ENCODE measurements at regions not wholly inside any gene's neighbourhood (a gene's known extent, or its start where the extent isn't known, plus 50 kb on each side); places are given as distances from the start of the nearest gene placed in this dataset.

DNA sequence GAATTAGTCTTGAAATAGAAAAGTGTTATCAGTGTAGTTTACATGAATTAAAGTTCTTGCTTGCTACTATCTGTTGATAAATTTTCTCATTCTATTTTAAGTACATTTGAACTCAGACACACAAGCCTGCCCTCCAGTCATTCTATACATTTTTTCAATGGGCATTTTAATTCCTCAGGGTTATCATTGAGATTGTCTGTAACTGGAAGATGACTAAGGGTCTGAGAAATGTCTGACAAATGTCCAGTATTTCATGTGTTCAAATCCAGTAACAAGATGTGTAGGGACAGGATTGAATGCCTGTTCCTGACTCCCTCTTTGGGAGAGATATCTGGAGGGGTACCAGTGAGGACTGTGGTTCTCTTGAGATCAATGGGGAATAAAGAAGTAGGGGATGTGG, 223.9 kb upstream of the ADAMTSL1 start:
- Histone ChIP-seq H3K4me3 (no peak overlapping the region), H3K4me1 (no peaks in the 10 kb centered on the region), H3K27me3 (no peaks in the 10 kb centered on the region), H3K9me3 (no peaks in the 10 kb centered on the region), H3K27ac (no peak overlapping the region), H3K36me3 (no peaks in the 10 kb centered on the region)
- DNase-seq (no peak), ATAC-seq (no peak)
- TF ChIP-seq, protein P1, sequence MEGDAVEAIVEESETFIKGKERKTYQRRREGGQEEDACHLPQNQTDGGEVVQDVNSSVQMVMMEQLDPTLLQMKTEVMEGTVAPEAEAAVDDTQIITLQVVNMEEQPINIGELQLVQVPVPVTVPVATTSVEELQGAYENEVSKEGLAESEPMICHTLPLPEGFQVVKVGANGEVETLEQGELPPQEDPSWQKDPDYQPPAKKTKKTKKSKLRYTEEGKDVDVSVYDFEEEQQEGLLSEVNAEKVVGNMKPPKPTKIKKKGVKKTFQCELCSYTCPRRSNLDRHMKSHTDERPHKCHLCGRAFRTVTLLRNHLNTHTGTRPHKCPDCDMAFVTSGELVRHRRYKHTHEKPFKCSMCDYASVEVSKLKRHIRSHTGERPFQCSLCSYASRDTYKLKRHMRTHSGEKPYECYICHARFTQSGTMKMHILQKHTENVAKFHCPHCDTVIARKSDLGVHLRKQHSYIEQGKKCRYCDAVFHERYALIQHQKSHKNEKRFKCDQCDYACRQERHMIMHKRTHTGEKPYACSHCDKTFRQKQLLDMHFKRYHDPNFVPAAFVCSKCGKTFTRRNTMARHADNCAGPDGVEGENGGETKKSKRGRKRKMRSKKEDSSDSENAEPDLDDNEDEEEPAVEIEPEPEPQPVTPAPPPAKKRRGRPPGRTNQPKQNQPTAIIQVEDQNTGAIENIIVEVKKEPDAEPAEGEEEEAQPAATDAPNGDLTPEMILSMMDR (IDR thresholded peaks at IDR 0.05): no peak
- intact Hi-C loops (cut with DNase I): loop anchor here in 1 of 2 donors (10.0 kb wide), 1 partner anchor 195 kb away; no protein-coding TSS in a partner anchor

DNA sequence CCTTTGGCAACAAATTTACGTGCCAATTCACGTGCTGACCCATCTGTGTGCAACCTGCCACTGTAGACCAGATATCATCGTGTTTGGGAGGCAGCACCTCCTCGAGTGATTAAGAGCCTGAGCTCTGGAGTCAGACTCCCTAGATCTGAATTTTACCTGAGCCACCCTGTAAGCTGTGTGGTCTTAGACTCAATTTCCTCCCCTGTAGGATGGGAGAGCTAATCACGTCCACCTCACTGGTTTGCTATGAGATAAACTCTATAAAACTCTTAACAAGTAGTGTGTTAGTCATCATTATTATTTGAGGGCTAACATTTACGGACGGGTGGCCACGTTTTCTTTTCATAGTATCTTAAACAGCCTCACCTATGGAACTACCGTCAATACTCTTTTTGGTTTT, 220.0 kb upstream of the ADAMTSL1 start:
- TF ChIP-seq, protein P1 (IDR thresholded peaks at IDR 0.05): no peak
- H3K27ac ChIP-seq: no peak overlapping the region
- intact Hi-C loops (cut with DNase I): loop anchor here in 1 of 2 donors (10.0 kb wide), 1 partner anchor 191 kb away; no protein-coding TSS in a partner anchor
- no peak for DNase-seq
- no peaks in the 10 kb centered on the region for H3K36me3 ChIP-seq
- H3K27me3 ChIP-seq: peaks cover 0 to 4% of the 10 kb centered on the region in 2 donors
- ATAC-seq: no peak
- no peaks in the 10 kb centered on the region for H3K9me3 ChIP-seq
- H3K4me1 ChIP-seq: no peaks in the 10 kb centered on the region
- no peak overlapping the region for H3K4me3 ChIP-seq

DNA sequence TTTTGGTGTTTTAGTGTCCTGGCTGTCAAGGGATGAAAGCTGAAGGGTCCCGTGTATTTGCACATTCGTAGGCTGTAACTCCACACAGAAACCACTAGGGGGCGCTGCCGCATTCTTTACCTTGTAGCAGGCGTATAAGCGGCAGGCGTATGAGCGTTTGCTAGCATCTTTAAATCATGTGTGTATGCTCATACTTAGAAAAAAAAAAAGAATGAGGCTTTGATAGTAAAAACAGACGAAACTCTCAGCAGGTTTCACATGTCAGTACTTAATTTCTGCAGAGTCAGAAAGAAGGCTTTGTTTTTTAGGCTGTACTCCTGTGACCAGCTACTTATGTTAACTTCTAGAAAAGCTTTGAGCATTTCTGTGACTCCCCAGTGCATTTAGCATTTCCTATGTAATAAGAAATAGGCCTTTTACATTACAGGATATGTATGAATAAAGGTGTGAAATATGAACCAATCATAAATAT, 218.8 kb upstream of the ADAMTSL1 start:
- ATAC-seq: peak; percentile 95

DNA sequence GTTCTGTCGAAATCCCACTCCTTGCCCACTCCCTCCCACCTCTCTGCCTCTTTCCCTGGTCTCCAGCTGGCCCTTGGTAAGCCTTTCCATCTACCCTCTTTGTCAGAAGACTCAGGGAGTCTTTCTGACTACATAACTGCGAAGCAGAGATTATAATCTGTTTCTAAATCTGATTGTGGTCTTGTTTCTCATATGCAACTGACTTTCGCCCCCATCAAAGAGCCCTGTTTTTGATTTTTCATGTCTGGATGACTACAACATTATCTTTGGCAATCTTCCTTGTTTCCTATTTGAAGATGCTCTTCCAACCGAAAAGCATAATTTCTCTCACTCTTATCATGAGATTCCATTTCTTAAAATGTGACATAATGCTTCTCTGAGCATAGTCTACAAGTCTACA, 218.2 kb upstream of the ADAMTSL1 start:
- Histone ChIP-seq H3K9me3 (no peaks in the 10 kb centered on the region), H3K27ac (no peak overlapping the region), H3K4me1 (no peaks in the 10 kb centered on the region), H3K27me3 (peaks cover 0 to 4% of the 10 kb centered on the region in 2 donors), H3K4me3 (no peak overlapping the region), H3K36me3 (no peaks in the 10 kb centered on the region)
- intact Hi-C loops (cut with DNase I): loop anchor here in 1 of 2 donors (5.0 to 10.0 kb wide), 2 partner anchors 189 to 772 kb away; no protein-coding TSS in a partner anchor
- no peak for DNase-seq
- TF ChIP-seq, protein P1 (IDR thresholded peaks at IDR 0.05): no peak
- no peak for ATAC-seq

More for the DNA sequence above, 218.8 kb upstream of the ADAMTSL1 start:
- Histone ChIP-seq H3K27me3 (peaks cover 0 to 4% of the 10 kb centered on the region in 2 donors), H3K27ac (no peak overlapping the region), H3K4me1 (no peaks in the 10 kb centered on the region), H3K9me3 (no peaks in the 10 kb centered on the region), H3K36me3 (no peaks in the 10 kb centered on the region), H3K4me3 (no peak overlapping the region)
- intact Hi-C loops (cut with DNase I): loop anchor here in 1 of 2 donors (5.0 to 10.0 kb wide), 2 partner anchors 190 to 772 kb away; no protein-coding TSS in a partner anchor
- DNase-seq: peak; percentile 60 to 90 (median 82)
- TF ChIP-seq, protein P1 (IDR thresholded peaks at IDR 0.05): peak; percentile 87 to 94

DNA sequence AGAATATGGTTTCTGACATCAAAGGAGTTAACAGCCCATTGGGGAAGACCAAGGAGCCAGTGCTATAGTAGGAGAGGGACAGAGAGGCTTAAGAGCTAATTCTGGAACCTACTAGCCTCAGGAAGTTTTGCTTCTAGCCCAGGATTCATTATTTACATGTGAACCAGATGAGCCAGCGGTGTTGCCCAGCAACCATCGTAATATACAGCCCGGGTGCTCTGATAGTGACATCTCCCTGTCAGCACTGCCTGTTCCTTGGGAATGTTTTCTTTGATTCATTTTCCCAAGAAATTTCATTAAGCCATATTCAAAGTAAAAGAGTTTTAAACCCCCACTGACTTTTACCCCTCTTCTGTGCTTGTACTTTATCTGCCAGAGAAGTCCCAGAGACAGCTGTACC, 217.4 kb upstream of the ADAMTSL1 start:
- H3K4me3 ChIP-seq: no peak overlapping the region
- no peaks in the 10 kb centered on the region for H3K36me3 ChIP-seq
- TF ChIP-seq, protein P1 (IDR thresholded peaks at IDR 0.05): no peak
- intact Hi-C loops (cut with DNase I): loop anchor here in 1 of 2 donors (5.0 to 10.0 kb wide), 2 partner anchors 188 to 771 kb away; no protein-coding TSS in a partner anchor
- H3K4me1 ChIP-seq: no peaks in the 10 kb centered on the region
- DNase-seq (peak in 2 of 4 donors; percentile 7 to 40), ATAC-seq (no peak)
- H3K9me3 ChIP-seq: no peaks in the 10 kb centered on the region
- H3K27ac ChIP-seq: no peak overlapping the region
- H3K27me3 ChIP-seq: peaks cover 0 to 4% of the 10 kb centered on the region in 2 donors

Data from left lung (tissue), 4 donors.